Left colon (tissue), 2 donors: ENCODE measurements at regions not wholly inside any gene's neighbourhood (a gene's known extent, or its start where the extent isn't known, plus 50 kb on each side); places are given as distances from the start of the nearest gene placed in this dataset.

Experiments used
- ATAC-seq: fragments of 200-7000 bp; cut with Tn5 transposase; one replicate; pipeline ENCODE4 v1.9.1; 2020; ENCODE audit warnings: mild to moderate bottlenecking, moderate library complexity
- DNase-seq, 2 donors: peaks; one replicate each; pipeline ENCODE4 v3.0.0-alpha.2; 2020
- intact Hi-C, 2 donors: fragments of 100-400 bp; cut with DNase I in 1 of 2; cut with micrococcal nuclease in 1 of 2; formaldehyde crosslinking; loops; one replicate each; pipeline versions ENCODE4 v1.11.2 to v1.14.0; 2022; cut with DNase I, micrococcal nuclease
- donor health status: DM: no; HTN: no; CAD: no.
- donor health status: DM: yes; HTN: yes; CAD: no.

DNA sequence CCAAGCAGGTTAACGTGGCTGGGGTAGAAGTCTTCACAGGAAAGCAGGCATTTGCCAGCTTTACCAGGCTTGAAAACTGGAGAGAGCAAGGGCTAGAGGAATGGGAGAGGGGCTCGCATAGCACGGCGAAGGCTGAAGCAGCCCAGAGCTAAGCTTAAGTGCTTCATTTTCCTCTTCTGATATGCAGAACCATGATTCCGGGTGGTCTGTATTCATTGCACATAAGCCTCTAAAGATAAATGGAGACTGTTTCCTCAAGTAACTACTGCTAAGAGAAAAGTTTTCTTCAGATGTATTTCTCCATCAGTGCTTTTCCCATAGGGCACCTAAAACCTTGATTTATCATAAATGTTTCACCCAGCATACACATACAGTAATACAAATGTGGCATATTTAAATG lies 414.1 kb downstream of the MLLT3 start:
- intact Hi-C loops = no loop called here
- DNase-seq = no peak
- ATAC-seq = no peak

DNA sequence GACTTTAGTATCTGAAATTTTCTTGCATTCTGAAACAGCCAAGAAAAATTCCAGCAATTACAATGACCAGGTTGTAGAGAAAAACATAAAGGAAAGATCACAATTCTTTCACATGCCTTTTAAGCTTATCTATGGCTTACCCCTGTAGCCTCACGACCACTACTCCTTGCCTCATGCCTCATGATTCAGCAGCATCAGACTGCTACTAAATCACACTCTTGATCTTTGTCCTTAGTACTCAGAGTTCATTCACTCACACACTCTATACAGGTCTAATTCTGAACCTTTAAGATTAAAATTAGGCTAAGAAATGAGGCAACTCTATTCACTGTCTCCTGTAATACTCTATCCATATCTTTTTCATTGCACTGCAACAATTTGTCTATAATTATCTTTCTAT lies 415.1 kb downstream of the MLLT3 start:
- intact Hi-C loops = no loop called here
- DNase-seq = no peak
- no peak for ATAC-seq

DNA sequence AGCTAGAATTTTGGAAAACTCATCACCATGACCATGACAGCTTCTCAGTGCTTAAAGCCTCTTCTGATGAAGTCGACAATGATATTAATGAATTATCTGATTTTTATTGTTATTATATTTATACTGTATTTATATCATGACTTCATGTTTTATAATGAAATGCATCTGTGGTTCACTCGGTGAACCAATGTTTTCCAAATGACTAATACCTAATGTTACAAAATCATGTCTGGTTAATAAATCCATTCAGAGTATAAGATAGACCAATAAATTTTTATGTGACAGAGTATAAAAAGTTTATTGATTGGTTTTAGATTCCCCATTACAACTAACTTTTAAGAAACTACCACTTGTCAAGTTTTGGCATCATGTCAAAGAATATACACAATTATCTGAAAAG lies 416.5 kb downstream of the MLLT3 start:
- intact Hi-C loops = no loop called here
- DNase-seq = no peak
- ATAC-seq = no peak

DNA sequence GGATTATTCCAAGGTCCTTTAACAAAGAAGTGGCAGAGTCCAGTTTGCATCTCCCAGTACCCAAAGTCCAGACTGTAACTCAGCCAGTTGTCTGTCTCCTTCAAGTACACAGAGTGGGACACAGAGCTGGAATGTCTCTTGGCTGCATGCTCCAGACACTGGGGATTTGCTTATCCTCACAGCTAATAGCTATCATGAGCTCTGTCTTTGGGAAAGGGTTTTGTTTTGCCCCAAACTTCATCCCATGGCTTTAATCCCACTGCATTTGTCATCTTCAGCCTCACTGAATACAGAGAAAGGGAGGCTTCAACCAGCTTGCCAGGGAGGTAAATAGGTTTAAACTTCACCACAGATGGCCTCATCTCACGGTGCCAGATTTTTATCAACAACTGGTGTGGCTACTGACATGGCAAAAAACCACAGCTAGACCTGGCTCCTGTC lies 412.2 kb upstream of the SLC24A2 start:
- ATAC-seq (no peak), DNase-seq (no peak)
- intact Hi-C loops = no loop called here

DNA sequence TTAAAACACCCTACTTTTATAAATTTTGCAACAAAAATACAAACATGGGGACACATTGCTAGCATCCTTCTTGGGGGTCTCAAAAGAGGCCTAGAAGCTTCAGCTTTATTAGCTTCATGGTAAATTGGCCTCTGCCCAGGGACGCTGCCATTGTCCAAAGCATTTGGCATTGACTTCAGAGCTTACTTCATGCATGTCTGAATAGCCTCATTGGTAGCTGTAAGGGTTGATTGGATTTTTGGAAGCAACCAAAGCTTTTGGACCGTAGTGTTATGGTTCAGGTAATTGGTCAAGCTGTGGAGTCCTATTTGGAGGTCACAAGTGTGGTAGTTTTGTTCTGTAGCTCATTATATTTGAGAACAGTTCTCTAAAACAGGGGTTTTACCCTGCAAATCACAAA lies 411.7 kb upstream of the SLC24A2 start:
- DNase-seq (no peak), ATAC-seq (no peak)
- intact Hi-C loops = no loop called here

DNA sequence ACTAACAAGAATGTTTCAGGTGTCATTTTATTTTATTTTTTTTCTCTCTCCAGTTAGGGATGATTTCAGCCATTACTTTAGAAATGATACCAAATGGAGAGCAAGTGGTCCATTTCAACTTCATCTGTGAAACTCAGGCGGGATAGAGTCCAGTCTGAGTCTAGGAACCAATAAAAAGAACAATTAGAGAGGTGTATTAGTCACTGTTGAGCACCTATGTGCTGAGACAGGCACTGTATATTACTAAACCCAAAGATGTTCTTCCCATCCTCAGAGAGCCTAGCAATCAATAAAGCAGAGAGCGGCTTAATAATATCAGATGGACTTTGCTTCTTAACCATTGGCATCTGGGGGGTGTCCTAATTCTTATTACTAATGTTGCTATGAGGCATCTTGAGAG lies 410.3 kb upstream of the SLC24A2 start:
- DNase-seq (no peak), ATAC-seq (no peak)
- intact Hi-C loops = no loop called here

DNA sequence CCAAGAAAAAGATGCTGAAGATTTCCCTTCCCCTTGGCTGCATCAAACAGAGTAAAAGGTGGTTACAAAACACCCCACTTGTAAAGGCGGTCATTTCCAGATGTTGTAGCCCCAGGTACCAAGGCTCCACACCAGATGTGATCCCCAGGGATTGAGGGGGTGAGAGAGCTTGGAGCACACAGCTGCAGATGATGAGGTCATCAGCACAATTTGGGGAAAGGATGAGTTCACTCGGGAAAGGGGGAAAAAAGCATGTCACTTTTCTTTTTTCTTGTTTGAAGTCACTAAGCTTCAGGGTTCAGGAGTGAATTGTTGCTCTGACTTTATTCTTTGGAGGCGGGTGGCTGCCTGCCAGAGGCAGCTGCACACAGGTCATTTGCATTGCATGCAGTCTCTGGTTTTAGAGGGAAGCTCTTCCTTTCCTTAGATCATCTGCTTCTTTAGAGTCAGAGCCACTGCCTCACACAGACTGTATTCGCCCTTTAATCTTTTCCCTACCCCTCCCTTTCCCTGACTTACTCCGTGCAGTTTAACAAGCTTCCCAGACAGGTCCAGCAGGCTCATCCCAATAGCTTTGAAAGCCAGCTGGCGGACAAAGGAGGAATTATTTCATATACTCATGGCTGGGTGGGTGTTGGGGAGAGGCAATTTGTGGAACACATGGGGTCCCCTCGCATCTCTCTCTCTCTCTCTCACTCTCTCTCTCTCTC lies 409.3 kb upstream of the SLC24A2 start:
- peak; percentile 100 for ATAC-seq
- intact Hi-C loops = no loop called here
- peak; percentile 46 to 65 for DNase-seq

DNA sequence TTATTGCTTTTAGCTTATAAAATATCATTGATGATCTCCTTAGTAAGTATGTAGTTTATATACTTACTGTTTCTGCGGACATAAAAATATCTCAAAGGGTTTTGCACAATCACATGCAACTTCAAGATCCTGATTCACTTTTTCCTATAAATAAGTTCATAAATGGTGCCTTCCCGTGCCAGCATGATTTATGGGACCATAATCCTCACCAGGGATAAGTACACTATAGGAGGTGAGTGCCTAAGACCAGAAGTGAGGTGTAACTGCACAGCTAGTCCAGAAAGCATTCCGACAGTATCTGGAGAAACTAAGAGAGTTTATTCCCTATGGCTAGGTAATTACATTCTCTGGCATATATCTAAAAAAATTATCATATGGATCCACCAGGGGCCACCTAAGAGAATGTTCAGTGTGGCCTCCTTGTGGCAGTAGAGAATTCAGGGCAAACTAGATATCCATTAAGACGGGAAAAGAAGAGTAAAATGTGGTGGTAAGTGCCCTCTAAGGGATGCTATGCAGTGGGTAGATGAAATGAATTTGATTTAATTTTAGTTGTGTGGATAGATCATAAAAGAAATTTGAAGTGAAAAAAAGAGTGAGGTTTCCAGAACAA lies 402.5 kb upstream of the SLC24A2 start:
- DNase-seq (no peak), ATAC-seq (peak; percentile 71)
- intact Hi-C loops = no loop called here

DNA sequence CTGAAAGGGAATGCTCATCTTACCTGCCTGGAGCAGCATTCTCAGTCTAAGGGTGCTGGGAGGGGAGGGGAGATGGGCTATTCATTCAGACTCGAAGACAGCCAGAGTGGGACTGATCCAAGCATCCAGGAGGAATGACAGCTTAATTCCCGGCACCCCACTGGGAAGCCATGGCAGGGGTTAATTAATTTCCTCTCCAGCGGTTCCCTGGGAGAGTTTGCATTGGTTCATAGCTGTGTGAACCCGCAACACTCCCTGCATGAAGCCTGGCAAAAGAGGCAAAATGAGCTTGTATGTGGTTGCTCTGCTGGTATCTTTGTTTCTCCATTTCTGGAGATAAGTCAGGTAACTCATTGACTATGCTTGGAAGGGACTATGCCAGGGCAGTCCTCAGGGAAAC lies 401.0 kb upstream of the SLC24A2 start:
- DNase-seq = no peak
- ATAC-seq = no peak

DNA sequence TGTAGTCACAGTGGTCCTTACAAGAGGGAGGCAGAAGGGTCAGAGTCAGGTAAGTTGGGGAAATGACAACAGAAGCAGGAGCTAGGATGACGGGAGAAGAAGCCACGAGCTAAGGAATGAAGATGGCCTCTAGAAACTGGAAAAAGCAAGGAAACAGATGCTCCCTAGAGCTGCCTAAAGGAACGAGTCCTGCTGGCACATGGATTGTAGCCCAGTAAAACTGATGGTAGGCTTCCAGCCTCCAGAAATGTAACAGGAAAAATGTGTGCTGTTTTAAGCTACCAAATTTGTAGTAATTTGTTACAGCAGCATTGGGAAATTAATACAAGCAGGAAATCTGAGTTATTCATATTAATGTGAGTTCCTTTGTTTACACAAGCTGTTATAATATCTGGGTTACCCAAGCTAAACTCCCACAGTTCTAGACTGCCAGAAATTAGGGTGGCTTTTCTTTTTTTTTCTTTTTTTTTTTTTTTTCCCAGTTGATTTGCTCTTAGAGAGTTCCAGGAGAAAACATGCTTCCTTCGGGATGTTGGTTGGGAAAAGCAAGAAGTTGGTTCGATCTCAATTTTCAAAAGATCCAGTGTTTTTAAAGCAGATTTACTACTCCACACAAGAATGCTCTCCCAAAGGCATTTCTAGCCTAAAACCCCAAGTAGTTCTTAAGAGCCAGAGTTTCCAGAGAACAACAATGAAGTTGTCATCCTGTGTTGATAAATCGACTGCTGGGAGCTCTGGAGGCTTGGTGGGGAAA lies 400.0 kb upstream of the SLC24A2 start:
- ATAC-seq (no peak), DNase-seq (no peak)
- intact Hi-C loops = no loop called here

More for the DNA sequence above, 401.0 kb upstream of the SLC24A2 start:
- intact Hi-C loops = no loop called here

DNA sequence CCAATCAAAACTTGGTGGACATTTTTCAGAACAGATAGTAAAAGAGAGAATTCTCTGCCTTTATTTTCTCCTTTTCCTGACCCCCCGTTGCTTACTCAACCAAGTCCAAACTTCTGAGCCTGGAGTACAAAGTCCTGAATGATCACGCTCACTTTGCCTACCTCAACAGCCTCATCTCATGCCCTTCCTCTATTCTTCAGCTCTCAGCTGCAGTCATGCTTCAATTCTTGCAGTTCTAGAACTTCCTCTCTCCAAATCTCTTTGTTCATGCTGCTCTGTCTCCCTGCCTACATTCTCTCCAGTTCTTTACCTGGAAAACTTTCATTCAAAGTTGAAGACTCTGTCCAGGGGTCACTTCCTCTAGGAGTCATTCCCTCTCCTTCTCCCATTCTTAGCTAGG lies 398.5 kb upstream of the SLC24A2 start:
- no peak for DNase-seq
- intact Hi-C loops = no loop called here
- no peak for ATAC-seq

DNA sequence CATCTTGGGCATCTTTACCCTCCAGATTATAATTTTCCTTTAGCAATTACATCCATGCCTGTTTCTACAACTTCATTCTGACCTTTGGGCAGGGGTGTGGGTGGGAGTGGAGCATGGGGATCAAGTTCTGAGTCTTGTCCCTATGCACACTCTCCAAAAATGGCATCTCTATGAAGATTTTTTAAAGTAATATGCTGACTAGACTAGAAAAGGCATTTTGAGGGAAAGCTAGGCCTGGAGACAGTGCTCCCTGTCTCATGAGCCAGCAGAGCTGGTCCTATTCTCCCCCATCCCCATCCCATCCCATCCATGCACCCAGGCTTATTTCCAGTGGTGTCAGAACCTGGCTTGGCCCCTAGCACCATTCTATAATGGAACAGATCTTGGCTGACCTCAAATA lies 398.0 kb upstream of the SLC24A2 start:
- ATAC-seq = no peak
- intact Hi-C loops = no loop called here
- no peak for DNase-seq

DNA sequence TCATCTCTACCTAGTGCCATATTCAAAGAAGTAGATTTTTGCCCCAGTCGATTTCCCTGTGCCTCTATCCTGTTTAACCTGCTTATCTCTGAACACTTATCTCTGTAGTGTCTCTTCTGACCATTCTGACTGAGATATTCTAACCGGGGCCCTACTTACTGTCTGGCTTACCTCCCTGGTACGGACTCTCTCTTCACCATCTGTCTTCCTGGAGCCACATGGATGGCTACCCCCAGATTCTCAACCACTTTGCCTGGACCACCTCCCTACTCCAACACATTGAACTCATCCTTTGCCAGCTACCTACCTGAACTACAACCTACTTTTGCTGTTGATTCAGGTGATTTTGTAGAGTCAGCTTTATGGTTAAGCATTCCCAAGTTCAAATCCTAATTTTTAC lies 397.4 kb upstream of the SLC24A2 start:
- ATAC-seq = no peak
- intact Hi-C loops = no loop called here
- DNase-seq = no peak

DNA sequence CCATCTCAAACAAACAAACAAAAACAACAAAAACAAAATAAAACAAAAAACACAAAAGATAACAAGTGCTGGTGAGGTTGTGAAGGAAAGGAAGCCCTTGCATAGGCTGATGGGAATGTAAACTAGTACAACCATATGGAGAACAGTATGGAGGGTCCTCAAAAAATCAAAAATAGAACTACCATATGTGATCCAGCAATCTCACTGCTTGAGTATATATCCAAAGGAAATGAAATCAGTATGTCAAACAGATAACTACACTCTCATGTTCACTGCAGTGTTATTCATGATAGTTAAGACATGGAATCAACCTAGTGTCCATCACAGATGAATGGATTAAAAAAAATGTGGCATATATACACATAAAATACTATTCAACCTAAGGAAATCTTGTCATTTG lies 395.7 kb upstream of the SLC24A2 start:
- no peak for DNase-seq
- intact Hi-C loops = no loop called here
- no peak for ATAC-seq

DNA sequence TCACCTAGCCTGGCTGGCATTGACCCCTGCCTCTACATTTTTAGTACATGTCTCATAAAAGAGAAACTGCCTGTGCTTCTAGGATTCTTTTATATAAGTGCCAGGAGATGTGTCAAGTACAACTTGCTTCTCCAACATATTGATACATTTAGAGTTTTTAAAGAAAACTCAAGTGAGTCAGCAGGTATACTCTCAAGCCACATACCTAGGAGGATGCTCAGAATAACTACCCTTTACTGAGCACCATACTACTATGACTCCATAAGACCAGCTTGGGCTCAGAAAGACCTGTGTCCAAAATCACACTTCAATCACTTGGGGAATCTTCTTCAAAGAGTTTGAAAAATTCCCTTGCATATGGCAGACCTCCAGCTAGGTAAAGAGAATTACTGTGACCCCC lies 389.8 kb upstream of the SLC24A2 start:
- intact Hi-C loops = no loop called here
- no peak for ATAC-seq
- DNase-seq = no peak

DNA sequence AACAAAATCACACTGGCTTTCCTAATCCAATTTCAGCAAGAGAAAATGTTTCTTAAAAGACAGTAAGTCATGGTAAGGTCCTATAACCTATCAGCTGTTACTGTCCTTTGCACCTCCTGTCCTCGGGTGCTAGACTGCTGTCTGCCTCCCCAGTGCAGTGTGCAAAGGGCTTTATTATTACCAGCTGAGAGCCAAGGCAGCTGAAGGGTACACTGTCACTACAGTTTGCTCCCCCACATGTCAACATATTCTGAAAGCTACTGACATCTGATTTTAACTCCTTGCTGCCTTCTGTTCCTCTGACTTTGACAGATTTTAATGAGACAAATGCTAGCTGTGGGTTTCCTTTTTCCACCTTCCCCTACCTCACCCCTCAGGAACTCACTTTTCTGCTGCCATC lies 389.4 kb upstream of the SLC24A2 start:
- intact Hi-C loops = no loop called here
- ATAC-seq (no peak), DNase-seq (no peak)

DNA sequence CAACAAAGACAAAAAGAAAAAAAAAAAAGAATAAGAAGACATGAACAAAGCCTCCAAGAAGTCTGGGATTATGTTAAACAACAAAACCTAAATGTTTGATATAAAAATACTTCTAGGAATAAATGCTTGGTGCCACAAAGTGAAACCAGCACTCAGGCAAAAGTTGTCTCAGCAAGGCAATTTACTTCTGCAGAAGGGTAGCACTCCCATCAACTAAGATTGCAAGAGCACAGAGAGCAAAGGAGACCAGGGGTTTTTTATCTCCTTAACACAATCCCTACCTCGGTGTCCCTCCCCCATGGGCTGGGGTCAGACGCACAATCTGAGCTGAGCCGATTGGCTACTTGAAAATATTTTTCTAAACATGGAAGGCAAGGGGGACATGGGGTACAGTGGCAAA lies 381.3 kb upstream of the SLC24A2 start:
- DNase-seq (no peak), ATAC-seq (no peak)
- intact Hi-C loops = no loop called here

DNA sequence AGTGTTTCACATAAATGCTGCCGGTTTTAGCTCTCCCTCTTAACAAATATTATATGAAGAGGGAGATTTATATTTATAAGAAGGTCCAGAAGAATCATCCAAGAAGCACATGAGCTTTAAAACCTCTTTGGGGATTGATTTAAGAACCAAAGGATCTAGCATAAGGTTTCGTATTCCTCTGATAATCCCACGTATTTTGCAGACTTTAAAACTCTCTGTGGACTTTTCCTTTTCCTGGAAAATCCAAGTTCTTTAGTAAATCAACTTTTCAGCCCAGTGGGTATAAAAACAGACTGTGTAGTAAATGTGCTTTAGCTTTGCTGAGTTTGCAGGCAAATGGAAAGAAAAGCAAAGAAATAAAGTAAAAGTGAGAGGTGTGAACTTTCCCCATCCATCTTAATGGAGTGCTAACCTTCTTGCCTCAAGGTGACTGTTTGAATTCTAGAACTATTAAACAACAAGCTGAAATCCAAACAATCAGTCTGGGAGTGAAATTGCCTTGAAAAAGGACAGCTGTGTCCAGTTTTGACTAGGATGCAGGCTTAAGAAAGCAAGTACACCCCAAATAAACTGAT lies 363.4 kb upstream of the SLC24A2 start:
- no peak for DNase-seq
- intact Hi-C loops = no loop called here

DNA sequence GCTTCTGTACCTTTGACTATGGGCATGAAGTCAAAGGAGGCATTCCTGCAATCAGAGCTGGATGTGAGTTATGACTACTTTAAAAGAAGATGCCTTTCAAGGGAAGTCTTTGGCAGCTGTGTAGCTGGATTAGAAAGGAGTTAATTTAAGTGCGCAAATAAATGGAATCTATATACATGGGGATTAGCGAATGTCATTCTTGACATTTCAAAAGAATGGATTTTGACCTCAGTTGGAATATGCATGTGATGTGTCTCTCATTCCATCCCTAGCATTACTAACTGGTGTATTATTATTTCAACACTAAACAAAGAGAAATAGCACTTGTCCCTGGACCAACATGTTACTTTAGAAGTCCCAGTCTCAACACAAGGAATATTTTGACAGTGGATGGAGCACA lies 359.6 kb upstream of the SLC24A2 start:
- DNase-seq (no peak), ATAC-seq (no peak)
- intact Hi-C loops = no loop called here

More for the DNA sequence above, 363.4 kb upstream of the SLC24A2 start:
- no peak for ATAC-seq

DNA sequence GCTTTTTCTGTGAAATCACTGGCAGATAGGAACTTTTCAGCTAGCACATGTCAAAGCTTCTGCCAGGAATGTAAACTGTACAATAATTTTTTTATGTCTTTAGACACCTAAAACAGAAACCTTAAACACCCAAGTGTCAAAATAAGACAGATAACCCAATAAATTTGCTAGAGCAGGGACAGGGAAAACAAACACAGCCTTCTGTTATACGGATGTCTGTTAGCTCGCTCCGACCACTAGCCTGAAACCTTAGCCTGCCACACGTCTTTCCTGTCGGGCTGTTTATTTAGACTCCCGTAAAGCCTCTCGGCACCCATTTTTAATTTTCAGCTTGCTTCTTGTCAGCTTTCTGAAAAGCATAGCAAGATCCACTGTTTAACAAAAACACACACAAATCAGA lies 355.4 kb upstream of the SLC24A2 start:
- intact Hi-C loops = no loop called here
- ATAC-seq (no peak), DNase-seq (no peak)
